ENCODE measurements at regions not wholly inside any gene's neighbourhood (a gene's known extent, or its start where the extent isn't known, plus 50 kb on each side); places are given as distances from the start of the nearest gene placed in this dataset.
"Not testable (repeated sequence)": the region's sequence is repeated elsewhere in the genome, so short reads cannot be mapped to it uniquely, and the experiment has no call there.

DNA sequence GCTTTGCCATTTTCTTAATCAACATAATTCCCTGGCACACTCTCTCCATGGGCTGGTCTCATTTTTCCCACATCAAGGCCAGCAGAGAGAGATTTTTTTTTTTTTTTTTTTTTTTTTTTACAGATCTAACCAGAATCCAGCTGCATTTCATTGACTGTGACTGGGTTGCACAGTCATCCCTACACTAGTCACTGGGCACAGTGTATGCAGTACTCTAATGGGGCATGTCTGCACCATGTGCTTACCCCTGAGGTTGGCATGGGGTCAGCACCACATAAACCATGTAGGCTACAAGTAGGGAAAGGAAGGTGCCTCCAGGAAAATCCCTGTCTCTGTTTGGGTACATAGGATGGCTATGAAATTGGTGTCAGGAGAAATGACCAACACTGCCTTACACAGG lies 64.1 kb upstream of the LRP8 start:
- intact Hi-C loops (cut with micrococcal nuclease): loop anchor here (2.0 to 5.0 kb wide), 2 partner anchors 65 to 100 kb away; no protein-coding TSS in a partner anchor
- Mint-ChIP-seq H3K4me1 (ENCODE audit: low read depth) (no peaks in the 10 kb centered on the region), H3K36me3 (ENCODE audit: low read depth) (no peaks in the 10 kb centered on the region), H3K4me3 (ENCODE audit: low read depth) (no peak overlapping the region), H3K27ac (no peak overlapping the region), H3K27me3 (ENCODE audit: low read depth) (peaks cover 16% of the 10 kb centered on the region), H3K9me3 (no peaks in the 10 kb centered on the region)
- DNase-seq (ENCODE audit: low spot score): no peak

DNA sequence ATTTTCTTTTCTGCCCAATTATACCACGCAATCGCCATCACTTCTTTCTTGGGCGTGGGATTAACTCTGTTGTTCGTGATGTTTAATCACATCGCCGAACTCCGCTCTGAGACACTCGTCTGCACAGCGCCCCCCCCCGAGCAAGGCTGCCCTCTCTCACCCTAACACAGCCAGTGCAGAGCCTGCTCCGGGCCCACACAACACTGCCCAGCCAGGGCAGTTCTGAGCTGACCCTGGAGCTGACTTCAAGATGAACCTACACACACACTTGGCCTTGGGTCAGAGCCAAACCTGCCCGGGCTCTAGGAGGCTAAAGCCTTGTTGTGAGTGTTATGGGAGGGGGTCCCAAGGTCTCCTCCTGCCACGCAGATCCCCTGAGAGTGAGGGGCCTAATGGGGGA lies 64.6 kb upstream of the LRP8 start:
- no peak for DNase-seq (ENCODE audit: low spot score)
- H3K4me3 Mint-ChIP-seq (ENCODE audit: low read depth): no peak overlapping the region
- intact Hi-C loops (cut with micrococcal nuclease): loop anchor here (2.0 to 5.0 kb wide), 2 partner anchors 66 to 100 kb away; no protein-coding TSS in a partner anchor
- no peaks in the 10 kb centered on the region for H3K36me3 Mint-ChIP-seq (ENCODE audit: low read depth)
- H3K9me3 Mint-ChIP-seq: no peaks in the 10 kb centered on the region
- H3K4me1 Mint-ChIP-seq (ENCODE audit: low read depth): no peaks in the 10 kb centered on the region
- peaks cover 13% of the 10 kb centered on the region for H3K27me3 Mint-ChIP-seq (ENCODE audit: low read depth)
- no peak overlapping the region for H3K27ac Mint-ChIP-seq

DNA sequence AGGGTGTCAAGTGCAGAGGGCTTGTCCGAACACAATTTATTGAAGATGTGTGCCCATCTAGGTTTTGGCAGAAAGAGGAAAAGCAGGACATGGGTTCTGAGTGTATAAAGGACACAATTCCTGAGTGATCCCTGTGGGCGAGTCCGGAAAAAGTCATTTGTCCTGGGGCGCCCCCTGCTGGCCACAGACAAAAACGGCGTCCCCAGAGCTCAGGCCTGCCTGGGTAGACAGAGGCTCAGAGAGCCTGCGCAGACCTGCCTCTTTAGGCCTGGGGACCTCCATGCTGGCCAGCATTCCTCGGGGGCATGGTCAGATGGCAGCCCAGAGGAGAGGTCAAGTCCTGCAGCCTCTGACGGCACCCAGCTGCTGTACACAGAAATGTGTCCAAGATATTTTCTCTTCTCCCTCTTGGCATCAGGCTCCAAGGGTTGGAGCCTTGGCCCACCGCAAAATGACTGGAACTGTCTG lies 65.5 kb upstream of the LRP8 start:
- no peaks in the 10 kb centered on the region for H3K36me3 Mint-ChIP-seq (ENCODE audit: low read depth)
- peaks cover 10% of the 10 kb centered on the region for H3K27me3 Mint-ChIP-seq (ENCODE audit: low read depth)
- no peak overlapping the region for H3K4me3 Mint-ChIP-seq (ENCODE audit: low read depth)
- intact Hi-C loops (cut with micrococcal nuclease): loop anchor here (1.0 to 5.0 kb wide), 3 partner anchors 67 to 115 kb away; no protein-coding TSS in a partner anchor
- DNase-seq (ENCODE audit: low spot score): peak; percentile 54
- H3K4me1 Mint-ChIP-seq (ENCODE audit: low read depth): no peaks in the 10 kb centered on the region
- H3K27ac Mint-ChIP-seq: no peak overlapping the region
- H3K9me3 Mint-ChIP-seq: no peaks in the 10 kb centered on the region

DNA sequence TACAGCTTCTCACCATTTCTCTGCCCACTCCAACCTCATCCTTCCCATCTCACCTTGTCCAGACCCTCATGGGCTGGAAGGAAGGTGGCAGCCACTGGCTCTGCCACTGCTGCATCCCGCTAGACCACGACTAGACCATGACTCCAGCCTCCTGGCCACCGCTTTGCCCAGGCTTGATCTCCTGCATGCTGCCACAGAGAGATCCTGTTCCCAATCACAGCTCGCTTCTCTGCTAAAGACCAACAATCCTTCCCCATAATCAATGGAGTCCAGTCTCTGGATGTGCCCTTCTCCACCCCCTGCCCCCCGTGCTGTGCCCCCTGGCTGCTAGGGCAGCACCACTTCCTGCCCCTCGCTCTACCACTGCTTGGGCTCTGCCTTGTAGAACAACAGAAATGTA lies 64.9 kb upstream of the DMRTB1 start:
- Mint-ChIP-seq H3K9me3 (no peaks in the 10 kb centered on the region), H3K4me3 (ENCODE audit: low read depth) (no peak overlapping the region), H3K27ac (no peak overlapping the region), H3K36me3 (ENCODE audit: low read depth) (no peaks in the 10 kb centered on the region), H3K27me3 (ENCODE audit: low read depth) (peaks cover 5% of the 10 kb centered on the region), H3K4me1 (ENCODE audit: low read depth) (no peaks in the 10 kb centered on the region)
- intact Hi-C loops (cut with micrococcal nuclease): loop anchor here (5.0 kb wide), 1 partner anchor 102 kb away; no protein-coding TSS in a partner anchor
- DNase-seq (ENCODE audit: low spot score): no peak

DNA sequence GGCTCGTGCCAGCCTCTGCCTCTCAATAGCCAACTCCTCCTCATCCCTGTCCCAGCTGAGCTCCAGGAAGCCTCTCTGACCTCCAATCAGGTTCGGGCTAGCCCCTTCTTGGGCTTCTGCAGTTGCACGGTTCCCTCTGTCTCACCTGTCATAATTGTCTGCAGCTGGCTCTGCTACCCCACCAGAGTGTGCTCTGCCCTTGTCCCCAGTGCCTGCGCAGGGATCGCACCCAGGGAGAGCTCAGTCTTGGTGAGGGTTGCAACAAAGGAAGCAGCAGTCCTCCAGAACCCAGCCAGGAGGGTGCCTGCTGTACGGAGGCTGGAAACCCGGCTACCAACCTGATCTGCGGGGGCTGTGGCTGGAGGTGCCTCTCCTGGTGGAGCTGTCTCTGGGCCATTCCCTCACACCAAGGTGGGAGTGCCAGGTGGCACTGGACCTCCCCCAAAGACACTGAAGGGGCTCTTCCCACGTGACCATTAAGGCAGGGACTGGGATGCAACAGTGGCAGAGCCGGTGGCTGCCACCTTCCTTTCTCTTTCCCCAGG lies 63.5 kb upstream of the DMRTB1 start:
- H3K27ac Mint-ChIP-seq: no peak overlapping the region
- no peaks in the 10 kb centered on the region for H3K4me1 Mint-ChIP-seq (ENCODE audit: low read depth)
- no peak for DNase-seq (ENCODE audit: low spot score)
- intact Hi-C loops (cut with micrococcal nuclease): no loop called here
- H3K27me3 Mint-ChIP-seq (ENCODE audit: low read depth): no peaks in the 10 kb centered on the region
- H3K36me3 Mint-ChIP-seq (ENCODE audit: low read depth): no peaks in the 10 kb centered on the region
- no peaks in the 10 kb centered on the region for H3K9me3 Mint-ChIP-seq
- no peak overlapping the region for H3K4me3 Mint-ChIP-seq (ENCODE audit: low read depth)

DNA sequence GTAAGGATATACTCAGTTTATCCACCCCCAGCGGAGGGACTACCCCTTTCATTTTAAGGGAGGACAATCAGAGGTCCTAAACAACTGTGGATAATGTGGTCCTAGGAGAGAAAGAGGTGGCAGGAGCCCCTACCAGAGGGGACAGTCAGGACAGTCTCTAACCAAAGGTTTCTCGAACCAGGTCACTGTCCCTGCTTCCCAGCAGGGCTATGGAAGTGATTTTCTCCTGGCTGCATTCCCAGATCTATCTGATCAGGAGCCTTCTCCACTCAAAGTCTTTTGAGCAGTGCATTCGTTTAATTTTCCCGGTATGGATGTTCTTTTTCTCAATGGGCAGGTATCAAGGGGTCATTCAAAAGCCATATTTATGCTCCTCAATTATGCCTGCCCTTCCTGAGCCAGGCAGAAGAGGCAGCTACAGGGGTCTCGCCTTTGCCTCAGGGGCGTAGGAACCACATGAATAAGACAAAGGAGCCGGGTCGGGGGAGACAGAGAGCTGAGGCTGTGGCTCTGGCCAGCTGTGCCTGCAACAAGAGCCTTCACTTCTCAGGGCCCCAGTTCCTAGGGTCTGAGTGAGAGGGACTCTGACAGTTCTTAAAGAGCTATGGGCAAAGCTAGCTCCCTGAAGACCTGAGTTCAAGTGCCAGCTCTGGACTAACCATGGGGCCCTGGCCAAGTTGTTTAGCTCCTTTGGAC lies 62.5 kb upstream of the DMRTB1 start:
- no peak overlapping the region for H3K4me3 Mint-ChIP-seq (ENCODE audit: low read depth)
- H3K27ac Mint-ChIP-seq: no peak overlapping the region
- intact Hi-C loops (cut with micrococcal nuclease): no loop called here
- no peaks in the 10 kb centered on the region for H3K9me3 Mint-ChIP-seq
- no peaks in the 10 kb centered on the region for H3K4me1 Mint-ChIP-seq (ENCODE audit: low read depth)
- H3K36me3 Mint-ChIP-seq (ENCODE audit: low read depth): no peaks in the 10 kb centered on the region
- no peak for DNase-seq (ENCODE audit: low spot score)
- no peaks in the 10 kb centered on the region for H3K27me3 Mint-ChIP-seq (ENCODE audit: low read depth)

DNA sequence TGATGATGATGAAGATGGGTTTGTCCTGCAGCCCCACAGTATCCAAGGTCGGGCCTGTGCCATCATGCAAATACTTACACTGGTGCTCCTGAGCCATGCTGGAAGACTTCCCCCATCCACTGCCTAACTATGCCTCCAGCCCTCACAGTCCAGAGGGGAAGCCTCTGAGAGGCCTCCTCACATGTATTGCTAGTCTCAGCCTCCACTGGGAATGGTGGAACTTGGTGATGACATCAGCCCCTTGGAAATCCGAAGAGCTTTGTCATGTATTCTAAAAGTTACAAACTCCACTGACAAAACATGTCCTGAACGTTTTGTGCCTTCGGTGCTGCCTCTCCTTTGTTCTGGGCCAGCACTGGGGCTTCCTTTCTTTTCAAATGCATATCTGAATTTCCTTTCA lies 61.1 kb upstream of the DMRTB1 start:
- intact Hi-C loops (cut with micrococcal nuclease): no loop called here
- Mint-ChIP-seq H3K27ac (no peak overlapping the region), H3K36me3 (ENCODE audit: low read depth) (no peaks in the 10 kb centered on the region), H3K27me3 (ENCODE audit: low read depth) (no peaks in the 10 kb centered on the region), H3K4me3 (ENCODE audit: low read depth) (no peak overlapping the region), H3K4me1 (ENCODE audit: low read depth) (no peaks in the 10 kb centered on the region), H3K9me3 (no peaks in the 10 kb centered on the region)
- DNase-seq (ENCODE audit: low spot score): no peak

DNA sequence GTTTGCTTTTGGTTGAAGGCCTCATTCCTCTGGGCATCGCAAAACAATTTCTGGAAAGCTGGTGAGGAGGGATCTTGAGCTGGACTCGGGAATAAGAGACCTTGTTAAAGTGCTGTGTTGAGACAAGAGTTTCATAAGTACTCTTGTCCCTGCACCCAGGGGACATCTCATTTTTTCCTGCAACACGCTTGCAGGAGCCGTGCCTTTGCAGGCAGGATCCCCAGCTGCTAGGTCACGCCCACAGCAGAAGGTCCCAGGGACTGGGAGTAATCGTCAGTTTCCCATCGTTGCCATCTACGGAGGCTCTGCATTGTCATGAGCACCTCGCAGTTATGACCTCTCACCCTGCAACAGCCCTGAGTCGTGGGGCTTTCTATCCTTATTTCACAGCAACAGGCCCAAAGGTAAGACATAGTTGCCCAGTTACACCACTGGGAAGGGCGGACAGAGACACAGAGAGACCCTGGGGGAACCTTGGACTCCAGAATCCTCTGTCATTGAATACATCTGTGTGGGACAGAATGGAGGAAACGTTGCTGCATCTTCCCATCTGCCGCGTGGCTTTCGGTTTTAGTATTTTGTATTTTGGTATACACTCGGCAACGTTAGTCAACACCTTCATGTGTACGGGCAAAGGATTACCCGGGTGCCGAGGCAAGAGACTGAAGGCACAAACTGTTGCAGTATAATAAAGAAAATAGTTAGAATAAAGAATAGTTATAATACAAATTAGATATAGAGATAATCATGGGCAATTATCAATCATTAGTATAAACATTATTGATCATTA lies 60.4 kb upstream of the DMRTB1 start:
- no peaks in the 10 kb centered on the region for H3K4me1 Mint-ChIP-seq (ENCODE audit: low read depth)
- H3K9me3 Mint-ChIP-seq: no peaks in the 10 kb centered on the region

DNA sequence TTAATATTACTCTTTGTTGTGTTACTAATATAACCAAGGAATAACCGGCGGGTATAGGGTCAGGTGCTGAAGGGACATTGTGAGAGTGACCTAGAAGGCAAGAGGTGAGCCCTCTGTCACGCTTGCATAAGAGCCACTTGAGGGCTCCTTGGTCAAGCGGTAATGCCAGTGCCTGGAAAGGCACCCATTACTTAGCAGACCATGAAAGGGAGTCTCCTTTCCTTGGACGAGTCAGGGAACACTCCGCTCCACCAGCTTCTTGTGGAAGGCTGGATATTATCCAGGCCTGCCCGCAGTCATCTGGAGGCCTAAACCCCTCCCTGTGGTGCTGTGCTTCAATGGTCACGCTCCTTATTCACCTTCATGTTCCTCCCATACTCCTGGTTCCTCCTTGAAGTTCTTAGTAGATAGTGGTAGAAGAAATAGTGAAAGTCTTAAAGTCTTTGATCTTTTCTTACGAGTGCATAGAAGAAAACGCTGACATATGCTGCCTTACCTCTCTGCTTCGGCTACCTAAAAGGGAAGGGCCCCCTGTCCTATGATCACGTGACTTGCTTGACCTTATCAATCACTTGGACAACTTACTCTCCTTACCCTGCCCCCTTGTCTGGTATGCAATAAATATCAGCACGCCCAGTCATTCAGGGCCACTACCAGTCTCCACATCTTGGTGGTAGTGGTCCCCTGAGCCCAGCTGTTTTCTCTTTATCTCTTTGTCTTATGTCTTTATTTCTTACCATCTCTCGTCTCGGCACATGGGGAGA lies 59.6 kb upstream of the DMRTB1 start:
- H3K9me3 Mint-ChIP-seq; intact Hi-C loops (cut with micrococcal nuclease); H3K36me3 Mint-ChIP-seq (ENCODE audit: low read depth); H3K27ac Mint-ChIP-seq; H3K4me1 Mint-ChIP-seq (ENCODE audit: low read depth); H3K27me3 Mint-ChIP-seq (ENCODE audit: low read depth); H3K4me3 Mint-ChIP-seq (ENCODE audit: low read depth); DNase-seq (ENCODE audit: low spot score): not testable (repeated sequence)

More for the DNA sequence above, 60.4 kb upstream of the DMRTB1 start:
- no peaks in the 10 kb centered on the region for H3K36me3 Mint-ChIP-seq (ENCODE audit: low read depth)
- no peak overlapping the region for H3K4me3 Mint-ChIP-seq (ENCODE audit: low read depth)
- H3K27me3 Mint-ChIP-seq (ENCODE audit: low read depth): no peaks in the 10 kb centered on the region
- DNase-seq (ENCODE audit: low spot score): no peak
- H3K27ac Mint-ChIP-seq: no peak overlapping the region
- intact Hi-C loops (cut with micrococcal nuclease): no loop called here

DNA sequence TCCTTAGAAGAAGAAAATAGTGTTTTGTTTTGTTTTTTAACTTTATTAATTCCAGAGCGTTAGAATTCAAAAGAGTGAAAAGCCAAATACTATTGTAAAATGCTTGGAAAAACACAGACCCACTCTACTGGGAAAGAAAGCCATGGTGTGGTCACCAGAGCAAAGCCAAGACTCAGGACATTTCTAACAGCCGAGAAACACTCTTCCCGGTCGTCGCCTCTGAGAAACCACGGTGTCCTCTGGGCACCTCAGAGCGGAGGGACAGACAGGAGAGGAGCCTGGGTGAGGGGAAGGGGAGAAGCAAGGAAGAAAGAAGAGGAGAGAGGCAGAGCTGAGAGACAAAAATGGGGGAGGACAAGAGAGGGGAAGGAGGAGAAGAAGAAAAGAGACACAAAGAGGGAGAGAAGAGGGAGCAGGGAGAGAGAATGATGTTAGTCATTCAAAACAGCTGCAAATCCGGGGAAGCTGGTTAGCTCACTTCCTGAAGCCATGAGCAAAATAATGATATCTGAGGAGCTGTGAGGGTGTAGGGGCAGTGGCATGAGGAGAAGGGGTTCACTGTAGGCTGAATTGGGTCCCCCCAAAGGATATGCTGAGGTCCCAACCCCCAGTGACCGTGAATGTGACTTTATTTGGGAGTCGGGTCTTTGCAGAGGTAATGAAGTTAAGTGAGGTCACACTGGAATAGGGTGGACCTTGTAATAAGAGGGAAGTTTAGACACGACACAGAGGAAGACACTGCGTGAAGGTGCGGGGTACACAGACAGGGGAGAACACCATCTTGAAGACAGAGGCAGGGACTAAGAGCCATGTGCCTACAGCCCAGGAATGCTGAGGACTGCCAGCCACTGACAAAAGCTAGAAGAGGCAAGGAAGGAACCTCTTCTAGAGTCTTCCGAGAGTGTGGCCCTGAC lies 58.2 kb upstream of the DMRTB1 start:
- H3K9me3 Mint-ChIP-seq: no peaks in the 10 kb centered on the region
- intact Hi-C loops (cut with micrococcal nuclease): no loop called here
- peaks cover 6% of the 10 kb centered on the region for H3K4me1 Mint-ChIP-seq (ENCODE audit: low read depth)
- no peaks in the 10 kb centered on the region for H3K36me3 Mint-ChIP-seq (ENCODE audit: low read depth)
- no peak for DNase-seq (ENCODE audit: low spot score)
- peaks cover 3% of the 10 kb centered on the region for H3K27me3 Mint-ChIP-seq (ENCODE audit: low read depth)
- H3K27ac Mint-ChIP-seq: no peak overlapping the region
- no peak overlapping the region for H3K4me3 Mint-ChIP-seq (ENCODE audit: low read depth)

DNA sequence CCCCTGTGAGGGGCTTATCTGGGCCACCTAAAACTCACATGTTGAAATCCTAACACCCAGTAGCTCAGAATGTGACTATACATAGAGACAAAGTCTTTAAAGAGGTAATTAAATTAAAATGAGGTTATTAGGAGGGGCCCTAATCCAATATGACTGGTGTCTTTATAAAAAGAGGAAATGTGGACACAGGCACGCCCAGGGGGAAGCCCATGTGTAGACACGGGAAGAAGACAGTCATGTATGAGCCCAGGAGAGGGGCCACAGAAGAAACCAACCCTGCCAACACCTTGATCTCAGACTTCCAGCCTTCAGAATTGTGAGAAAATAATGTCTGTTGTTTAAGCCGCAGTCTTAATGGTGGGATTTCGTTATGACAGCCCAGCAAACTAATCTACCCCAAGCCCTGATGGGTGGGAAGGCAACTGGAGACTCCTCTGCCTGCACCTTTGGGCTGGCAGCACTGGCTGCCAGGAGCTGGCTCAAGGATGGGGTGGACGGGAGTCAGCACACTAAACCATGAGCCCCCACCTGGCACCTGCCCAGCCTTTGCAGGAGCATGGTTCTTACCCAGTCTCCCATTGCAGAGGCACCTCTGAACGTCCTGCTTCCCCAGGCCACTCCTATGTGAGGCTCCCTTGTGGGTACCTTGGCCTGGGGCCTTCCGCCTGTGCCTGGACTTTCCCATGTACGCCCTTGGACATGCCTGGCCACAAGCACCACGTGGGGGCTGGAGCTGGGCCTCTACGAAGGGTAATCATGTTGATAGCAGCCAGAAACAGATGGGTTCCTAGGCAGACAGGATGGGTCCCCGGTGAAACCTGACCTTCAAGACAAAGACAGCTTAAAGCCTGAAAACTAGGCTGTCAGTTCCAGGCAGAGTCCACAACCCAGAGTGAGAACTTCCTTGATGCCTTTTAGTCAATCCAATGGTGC lies 57.1 kb upstream of the DMRTB1 start:
- H3K27me3 Mint-ChIP-seq (ENCODE audit: low read depth): peaks cover 3% of the 10 kb centered on the region
- H3K4me1 Mint-ChIP-seq (ENCODE audit: low read depth): peaks cover 6% of the 10 kb centered on the region
- no peak overlapping the region for H3K27ac Mint-ChIP-seq
- H3K9me3 Mint-ChIP-seq: no peaks in the 10 kb centered on the region
- H3K4me3 Mint-ChIP-seq (ENCODE audit: low read depth): no peak overlapping the region
- intact Hi-C loops (cut with micrococcal nuclease): no loop called here
- DNase-seq (ENCODE audit: low spot score): no peak
- no peaks in the 10 kb centered on the region for H3K36me3 Mint-ChIP-seq (ENCODE audit: low read depth)
